HL-60 (cell line): ENCODE measurements at regions not wholly inside any gene's neighbourhood (a gene's known extent, or its start where the extent isn't known, plus 50 kb on each side); places are given as distances from the start of the nearest gene placed in this dataset.

Source experiments
- DNase-seq, 2 experiments: peaks; one replicate each; pipeline ENCODE4 v3.0.0-alpha.2; 2010 to 2020; ENCODE audit warnings: low read depth in 1 of 2, low spot score in 1 of 2
- H3K27ac ChIP-seq: fragments of 250-450 bp; sonication (Bioruptor Pico); replicated peaks from 2 replicates; pipeline ENCODE4 v1.5.1; 2020; ENCODE audit warnings: mild to moderate bottlenecking, moderate library complexity
- H3K27me3 ChIP-seq: fragments of 250-450 bp; sonication (Bioruptor Pico); 2 replicates; pipeline ENCODE4 v1.5.1; 2021; ENCODE audit warnings: mild to moderate bottlenecking, moderate library complexity; ENCODE audit not compliant: insufficient read depth, poor library complexity, severe bottlenecking
- H3K4me3 ChIP-seq: replicated peaks from 2 replicates; pipeline ENCODE4 v1.5.1; 2011; ENCODE audit warnings: mild to moderate bottlenecking, control low read depth, low read length; ENCODE audit not compliant: insufficient read depth
- CTCF ChIP-seq: IDR thresholded peaks from one replicate; pipeline ENCODE4 v1.5.1; 2011; ENCODE audit warnings: low read length, control low read depth, inconsistent platforms; ENCODE audit not compliant: insufficient read depth
- GABPA ChIP-seq: IDR thresholded peaks from 2 replicates; pipeline ENCODE4 v1.6.1; 2012; ENCODE audit warnings: low read depth
- POLR2AphosphoS5 ChIP-seq: IDR thresholded peaks from 2 replicates; pipeline ENCODE4 v1.6.1; 2012; ENCODE audit warnings: low read depth
- REST ChIP-seq: IDR thresholded peaks from 2 replicates; pipeline ENCODE4 v1.6.1; 2012; ENCODE audit warnings: low read depth; ENCODE audit not compliant: insufficient replicate concordance
- SPI1 ChIP-seq: IDR thresholded peaks from 2 replicates; pipeline ENCODE4 v1.6.1; 2012; ENCODE audit warnings: low read depth, mild to moderate bottlenecking, borderline replicate concordance

- no peaks in the 10 kb centered on the region for H3K27me3 ChIP-seq
- no peak for DNase-seq
- no peak overlapping the region for H3K4me3 ChIP-seq
- TF ChIP-seq SPI1 (no peak), GABPA (no peak), POLR2AphosphoS5 (no peak), CTCF (no peak), REST (no peak)
- no peak overlapping the region for H3K27ac ChIP-seq
These were observed 189.5 kb downstream of the TTC8 start for GRCh38 chr14:89013698-89014568.

GRCh38 chr14:89014569-89014850 is 190.1 kb downstream of the TTC8 start:
- peak in 1 of 2 experiments; percentile 6 for DNase-seq
- H3K4me3 ChIP-seq, result no peak overlapping the region
- TF ChIP-seq SPI1 (peak; percentile 73; the same call in 1 of the 2 replicates), CTCF (no peak)
- H3K27ac ChIP-seq, result no peak overlapping the region
- H3K27me3 ChIP-seq, result no peaks in the 10 kb centered on the region

- H3K27me3 ChIP-seq, result no peaks in the 10 kb centered on the region
- H3K27ac ChIP-seq, result no peak overlapping the region
- TF ChIP-seq GABPA (no peak), CTCF (no peak), SPI1 (no peak), POLR2AphosphoS5 (no peak), REST (no peak)
- no peak for DNase-seq
- no peak overlapping the region for H3K4me3 ChIP-seq
These were observed 190.6 kb downstream of the TTC8 start for GRCh38 chr14:89015016-89015415.

- H3K27ac ChIP-seq, result no peak overlapping the region
- TF ChIP-seq REST (no peak), CTCF (no peak), POLR2AphosphoS5 (no peak), SPI1 (no peak), GABPA (no peak)
- H3K4me3 ChIP-seq, result no peak overlapping the region
- no peak for DNase-seq
- H3K27me3 ChIP-seq, result no peaks in the 10 kb centered on the region
These were observed 193.0 kb downstream of the TTC8 start for GRCh38 chr14:89017417-89017816.
